IgD-negative memory B cell (primary cell): ENCODE measurements at regions not wholly inside any gene's neighbourhood (a gene's known extent, or its start where the extent isn't known, plus 50 kb on each side); places are given as distances from the start of the nearest gene placed in this dataset.

Source experiments
- H3K27ac Mint-ChIP-seq, 3 donors: one replicate each; pipeline ENCODE4 v1.8.0; 2020 to 2022; ENCODE audit warnings: mild to moderate bottlenecking in 3 of 3, mixed read lengths in 3 of 3, moderate library complexity in 1 of 3
- H3K27me3 Mint-ChIP-seq: one replicate; pipeline ENCODE4 v1.8.0; 2021; ENCODE audit warnings: mixed read lengths
- H3K36me3 Mint-ChIP-seq: one replicate; pipeline ENCODE4 v1.8.0; 2020; ENCODE audit warnings: mild to moderate bottlenecking, mixed read lengths
- H3K4me1 Mint-ChIP-seq, 3 donors: one replicate each; pipeline ENCODE4 v1.8.0; 2020 to 2022; ENCODE audit warnings: mixed read lengths in 3 of 3, mild to moderate bottlenecking in 1 of 3
- H3K4me3 Mint-ChIP-seq, 4 donors: one replicate each; pipeline ENCODE4 v1.8.0; 2020 to 2022; ENCODE audit warnings: mild to moderate bottlenecking in 4 of 4, mixed read lengths in 4 of 4, moderate library complexity in 3 of 4
- H3K9me3 Mint-ChIP-seq, 3 donors: one replicate each; pipeline ENCODE4 v1.8.0; 2020 to 2021; ENCODE audit warnings: mixed read lengths in 3 of 3, mild to moderate bottlenecking in 1 of 3

GRCh38 chr4:120327276-120327675, 260.6 kb upstream of the MAD2L1 start:
- Mint-ChIP-seq H3K4me1 (no peaks in the 10 kb centered on the region), H3K9me3 (peaks cover 0 to 4% (median 3%) of the 10 kb centered on the region in 3 donors), H3K27me3 (no peaks in the 10 kb centered on the region), H3K27ac (no peak overlapping the region), H3K36me3 (no peaks in the 10 kb centered on the region), H3K4me3 (no peak overlapping the region)

- no peaks in the 10 kb centered on the region for H3K4me1 Mint-ChIP-seq
- no peaks in the 10 kb centered on the region for H3K27me3 Mint-ChIP-seq
- no peaks in the 10 kb centered on the region for H3K36me3 Mint-ChIP-seq
- H3K27ac Mint-ChIP-seq: no peak overlapping the region
- no peaks in the 10 kb centered on the region for H3K9me3 Mint-ChIP-seq
- no peak overlapping the region for H3K4me3 Mint-ChIP-seq
These were observed 252.6 kb upstream of the MAD2L1 start for GRCh38 chr4:120319046-120319767.

- no peaks in the 10 kb centered on the region for H3K36me3 Mint-ChIP-seq
- no peaks in the 10 kb centered on the region for H3K4me1 Mint-ChIP-seq
- no peak overlapping the region for H3K27ac Mint-ChIP-seq
- no peaks in the 10 kb centered on the region for H3K27me3 Mint-ChIP-seq
- peaks cover 0 to 2% (median 0%) of the 10 kb centered on the region in 3 donors for H3K9me3 Mint-ChIP-seq
- no peak overlapping the region for H3K4me3 Mint-ChIP-seq
These were observed 251.7 kb upstream of the MAD2L1 start for GRCh38 chr4:120318196-120318846.

GRCh38 chr4:120317713-120318112, 251.1 kb upstream of the MAD2L1 start:
- Mint-ChIP-seq H3K36me3 (no peaks in the 10 kb centered on the region), H3K4me3 (no peak overlapping the region), H3K27ac (no peak overlapping the region), H3K4me1 (no peaks in the 10 kb centered on the region), H3K27me3 (no peaks in the 10 kb centered on the region), H3K9me3 (peaks cover 0 to 2% (median 0%) of the 10 kb centered on the region in 3 donors)

GRCh38 chr4:120316416-120316815, 249.8 kb upstream of the MAD2L1 start:
- no peak overlapping the region for H3K27ac Mint-ChIP-seq
- H3K36me3 Mint-ChIP-seq: no peaks in the 10 kb centered on the region
- H3K4me1 Mint-ChIP-seq: no peaks in the 10 kb centered on the region
- no peak overlapping the region for H3K4me3 Mint-ChIP-seq
- H3K27me3 Mint-ChIP-seq: no peaks in the 10 kb centered on the region
- peaks cover 0 to 2% (median 0%) of the 10 kb centered on the region in 3 donors for H3K9me3 Mint-ChIP-seq

- Mint-ChIP-seq H3K27ac (no peak overlapping the region), H3K9me3 (peaks cover 0 to 7% (median 2%) of the 10 kb centered on the region in 3 donors), H3K36me3 (no peaks in the 10 kb centered on the region), H3K4me3 (no peak overlapping the region), H3K4me1 (no peaks in the 10 kb centered on the region), H3K27me3 (no peaks in the 10 kb centered on the region)
These were observed 248.3 kb upstream of the MAD2L1 start for GRCh38 chr4:120314969-120315368.

- Mint-ChIP-seq H3K27ac (no peak overlapping the region), H3K9me3 (peaks cover 2 to 5% (median 4%) of the 10 kb centered on the region in 3 donors), H3K4me3 (no peak overlapping the region), H3K36me3 (no peaks in the 10 kb centered on the region), H3K27me3 (no peaks in the 10 kb centered on the region), H3K4me1 (no peaks in the 10 kb centered on the region)
These were observed 238.2 kb upstream of the MAD2L1 start for GRCh38 chr4:120304801-120305200.

- Mint-ChIP-seq H3K9me3 (no peaks in the 10 kb centered on the region), H3K36me3 (no peaks in the 10 kb centered on the region), H3K27ac (no peak overlapping the region), H3K4me3 (no peak overlapping the region), H3K4me1 (no peaks in the 10 kb centered on the region), H3K27me3 (no peaks in the 10 kb centered on the region)
These were observed 233.0 kb upstream of the MAD2L1 start for GRCh38 chr4:120299631-120300030.

GRCh38 chr4:120293341-120293740, 226.7 kb upstream of the MAD2L1 start:
- Mint-ChIP-seq H3K27ac (no peak overlapping the region), H3K4me3 (no peak overlapping the region), H3K36me3 (no peaks in the 10 kb centered on the region), H3K4me1 (no peaks in the 10 kb centered on the region), H3K27me3 (no peaks in the 10 kb centered on the region), H3K9me3 (no peaks in the 10 kb centered on the region)

- no peak overlapping the region for H3K27ac Mint-ChIP-seq
- H3K9me3 Mint-ChIP-seq: no peaks in the 10 kb centered on the region
- no peaks in the 10 kb centered on the region for H3K27me3 Mint-ChIP-seq
- H3K4me1 Mint-ChIP-seq: no peaks in the 10 kb centered on the region
- H3K36me3 Mint-ChIP-seq: no peaks in the 10 kb centered on the region
- H3K4me3 Mint-ChIP-seq: no peak overlapping the region
These were observed 224.9 kb upstream of the MAD2L1 start for GRCh38 chr4:120291541-120291940.

- H3K4me3 Mint-ChIP-seq: no peak overlapping the region
- no peaks in the 10 kb centered on the region for H3K4me1 Mint-ChIP-seq
- H3K9me3 Mint-ChIP-seq: no peaks in the 10 kb centered on the region
- no peak overlapping the region for H3K27ac Mint-ChIP-seq
- H3K27me3 Mint-ChIP-seq: no peaks in the 10 kb centered on the region
- no peaks in the 10 kb centered on the region for H3K36me3 Mint-ChIP-seq
These were observed 223.9 kb upstream of the MAD2L1 start for GRCh38 chr4:120290553-120290952.

GRCh38 chr4:120286813-120287212, 220.2 kb upstream of the MAD2L1 start:
- no peaks in the 10 kb centered on the region for H3K36me3 Mint-ChIP-seq
- H3K27me3 Mint-ChIP-seq: no peaks in the 10 kb centered on the region
- no peaks in the 10 kb centered on the region for H3K4me1 Mint-ChIP-seq
- H3K27ac Mint-ChIP-seq: no peak overlapping the region
- peaks cover 0 to 2% (median 0%) of the 10 kb centered on the region in 3 donors for H3K9me3 Mint-ChIP-seq
- H3K4me3 Mint-ChIP-seq: no peak overlapping the region

GRCh38 chr4:120281581-120281980, 214.9 kb upstream of the MAD2L1 start:
- peaks cover 0 to 3% (median 2%) of the 10 kb centered on the region in 3 donors for H3K9me3 Mint-ChIP-seq
- H3K4me1 Mint-ChIP-seq: no peaks in the 10 kb centered on the region
- H3K27me3 Mint-ChIP-seq: no peaks in the 10 kb centered on the region
- no peaks in the 10 kb centered on the region for H3K36me3 Mint-ChIP-seq
- no peak overlapping the region for H3K27ac Mint-ChIP-seq
- no peak overlapping the region for H3K4me3 Mint-ChIP-seq

- H3K4me3 Mint-ChIP-seq: no peak overlapping the region
- H3K27ac Mint-ChIP-seq: no peak overlapping the region
- no peaks in the 10 kb centered on the region for H3K4me1 Mint-ChIP-seq
- H3K27me3 Mint-ChIP-seq: no peaks in the 10 kb centered on the region
- H3K9me3 Mint-ChIP-seq: peaks cover 0 to 9% (median 0%) of the 10 kb centered on the region in 3 donors
- H3K36me3 Mint-ChIP-seq: peaks cover 1% of the 10 kb centered on the region
These were observed 210.7 kb upstream of the MAD2L1 start for GRCh38 chr4:120277391-120277790.

GRCh38 chr4:120266602-120267001, 200.0 kb upstream of the MAD2L1 start:
- H3K27me3 Mint-ChIP-seq: peaks cover 2% of the 10 kb centered on the region
- H3K4me3 Mint-ChIP-seq: no peak overlapping the region
- H3K36me3 Mint-ChIP-seq: no peaks in the 10 kb centered on the region
- H3K27ac Mint-ChIP-seq: no peak overlapping the region
- peaks cover 0 to under 1% (median 0%) of the 10 kb centered on the region in 3 donors for H3K9me3 Mint-ChIP-seq
- H3K4me1 Mint-ChIP-seq: no peaks in the 10 kb centered on the region

- Mint-ChIP-seq H3K4me3 (no peak overlapping the region), H3K36me3 (no peaks in the 10 kb centered on the region), H3K27me3 (peaks cover 2% of the 10 kb centered on the region), H3K27ac (no peak overlapping the region), H3K4me1 (no peaks in the 10 kb centered on the region), H3K9me3 (peaks cover 0 to 3% (median 1%) of the 10 kb centered on the region in 3 donors)
These were observed 197.0 kb upstream of the MAD2L1 start for GRCh38 chr4:120263618-120264017.
